WI38 (cell line): ENCODE measurements at regions not wholly inside any gene's neighbourhood (a gene's known extent, or its start where the extent isn't known, plus 50 kb on each side); places are given as distances from the start of the nearest gene placed in this dataset.

Source experiments
- H3K4me3 ChIP-seq: 2 replicates; pipeline ENCODE4 v1.5.1; 2011; ENCODE audit warnings: low read depth, mild to moderate bottlenecking, control low read depth, low read length
- TF ChIP-seq, protein P1 (sequence below): IDR thresholded peaks from 2 replicates; pipeline ENCODE4 v1.5.1; 2012; ENCODE audit warnings: low read depth, mild to moderate bottlenecking, control low read depth, low read length

DNA sequence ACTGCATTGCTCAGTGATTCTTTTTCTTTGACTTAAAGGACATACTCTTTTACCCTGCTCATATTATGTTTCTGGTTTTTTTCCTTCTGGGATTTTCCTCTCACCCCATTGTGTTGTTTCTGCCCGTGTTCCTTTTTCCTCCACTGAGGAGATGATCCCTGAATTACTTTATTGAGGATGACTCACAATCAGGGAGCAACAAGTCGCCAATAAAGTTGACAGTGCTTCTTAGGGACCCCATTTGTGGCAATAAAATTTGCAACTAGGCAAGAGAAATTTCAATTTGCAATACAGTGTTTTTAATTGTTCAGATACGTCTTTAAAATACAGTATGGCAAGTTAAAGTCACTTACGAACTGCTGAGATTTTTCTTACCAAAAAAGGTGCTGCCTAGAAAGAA is 217.9 kb downstream of the SOX4 start:
- no peak overlapping the region for H3K4me3 ChIP-seq
- TF ChIP-seq, protein P1, sequence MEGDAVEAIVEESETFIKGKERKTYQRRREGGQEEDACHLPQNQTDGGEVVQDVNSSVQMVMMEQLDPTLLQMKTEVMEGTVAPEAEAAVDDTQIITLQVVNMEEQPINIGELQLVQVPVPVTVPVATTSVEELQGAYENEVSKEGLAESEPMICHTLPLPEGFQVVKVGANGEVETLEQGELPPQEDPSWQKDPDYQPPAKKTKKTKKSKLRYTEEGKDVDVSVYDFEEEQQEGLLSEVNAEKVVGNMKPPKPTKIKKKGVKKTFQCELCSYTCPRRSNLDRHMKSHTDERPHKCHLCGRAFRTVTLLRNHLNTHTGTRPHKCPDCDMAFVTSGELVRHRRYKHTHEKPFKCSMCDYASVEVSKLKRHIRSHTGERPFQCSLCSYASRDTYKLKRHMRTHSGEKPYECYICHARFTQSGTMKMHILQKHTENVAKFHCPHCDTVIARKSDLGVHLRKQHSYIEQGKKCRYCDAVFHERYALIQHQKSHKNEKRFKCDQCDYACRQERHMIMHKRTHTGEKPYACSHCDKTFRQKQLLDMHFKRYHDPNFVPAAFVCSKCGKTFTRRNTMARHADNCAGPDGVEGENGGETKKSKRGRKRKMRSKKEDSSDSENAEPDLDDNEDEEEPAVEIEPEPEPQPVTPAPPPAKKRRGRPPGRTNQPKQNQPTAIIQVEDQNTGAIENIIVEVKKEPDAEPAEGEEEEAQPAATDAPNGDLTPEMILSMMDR = no peak

- TF ChIP-seq, protein P1 = no peak
- no peak overlapping the region for H3K4me3 ChIP-seq
Observed at GRCh38 chr6:21816231-21816630, 222.7 kb downstream of the SOX4 start.

DNA sequence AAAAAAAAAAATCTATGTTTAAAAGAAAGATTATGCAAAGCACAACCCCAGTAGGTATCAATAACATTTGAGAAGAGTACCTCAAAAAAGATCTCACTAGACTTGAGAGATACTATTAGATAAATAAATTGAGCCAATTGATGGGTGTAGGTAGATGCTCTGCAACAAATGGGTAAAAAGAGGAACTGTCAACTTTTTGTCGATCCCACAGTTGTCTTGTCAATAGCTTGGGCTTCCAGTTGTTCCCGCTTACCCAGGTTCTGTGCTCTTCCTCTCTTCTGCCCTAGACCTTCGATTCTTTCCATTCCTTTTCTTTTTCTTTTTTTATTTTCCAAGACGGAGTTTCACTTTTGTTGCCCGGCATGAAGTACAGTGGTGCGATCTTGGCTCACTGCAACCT is 226.9 kb downstream of the SOX4 start:
- H3K4me3 ChIP-seq = no peak overlapping the region
- TF ChIP-seq, protein P1 = no peak

GRCh38 chr6:21823371-21823770 is 229.8 kb downstream of the SOX4 start:
- H3K4me3 ChIP-seq = no peak overlapping the region
- TF ChIP-seq, protein P1 = no peak

DNA sequence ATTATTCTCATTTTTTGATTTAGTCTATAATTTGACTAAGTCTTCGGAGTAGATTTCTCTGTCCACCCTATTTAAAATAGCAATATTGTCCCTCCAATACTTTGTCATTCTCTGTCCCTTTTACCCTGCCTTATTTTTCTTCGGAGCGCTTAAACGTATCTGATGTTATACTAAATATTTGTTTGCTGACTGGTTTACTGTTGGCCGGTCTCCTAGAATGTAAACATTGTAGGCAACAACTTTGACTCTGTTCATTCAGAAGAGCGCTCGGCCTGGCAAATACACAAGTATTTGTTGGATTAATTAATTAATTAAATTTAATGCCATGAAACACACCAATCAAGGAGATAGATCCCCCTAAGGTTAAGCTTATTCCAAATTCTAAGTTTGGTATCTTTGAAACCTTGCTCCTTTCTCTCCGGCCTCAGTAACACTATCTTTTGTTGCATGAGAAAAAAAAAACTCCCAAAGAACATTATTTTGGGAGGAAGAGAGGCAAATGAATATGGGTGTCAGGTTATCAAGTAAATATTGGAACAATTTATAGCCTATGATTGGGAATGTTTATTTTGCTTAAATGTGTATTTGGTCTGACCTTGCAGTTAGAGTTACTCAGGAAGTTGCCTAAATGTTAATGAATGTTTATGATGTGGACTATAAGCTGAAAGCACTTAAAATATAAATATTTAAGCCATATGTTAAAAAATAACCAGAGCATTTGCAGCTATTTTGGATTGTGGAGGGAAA is 231.1 kb downstream of the SOX4 start:
- TF ChIP-seq, protein P1 = no peak
- H3K4me3 ChIP-seq = no peak overlapping the region

DNA sequence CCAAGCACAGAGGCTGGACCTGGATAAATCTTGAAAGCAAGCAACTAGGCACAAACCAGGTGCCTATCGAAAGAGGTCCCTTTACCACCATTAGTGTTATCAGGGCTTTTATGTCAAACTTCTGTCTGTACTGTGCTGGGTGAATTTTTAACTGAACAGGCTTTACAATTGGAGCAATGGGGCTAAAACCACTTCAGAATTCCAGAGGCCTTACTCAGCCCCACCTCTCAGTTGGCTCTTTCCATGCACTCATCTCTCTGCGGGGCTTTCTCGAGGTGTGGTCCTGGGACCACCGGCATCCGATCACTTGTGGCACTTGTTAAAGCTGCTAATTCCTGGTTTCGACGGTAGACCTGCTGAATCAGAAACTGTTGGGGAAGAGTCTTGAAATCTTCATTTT is 232.5 kb downstream of the SOX4 start:
- TF ChIP-seq, protein P1 = no peak
- no peak overlapping the region for H3K4me3 ChIP-seq

GRCh38 chr6:21826904-21827303 is 233.4 kb downstream of the SOX4 start:
- TF ChIP-seq, protein P1 = no peak
- no peak overlapping the region for H3K4me3 ChIP-seq
